GM12873 (cell line): ENCODE measurements at regions not wholly inside any gene's neighbourhood (a gene's known extent, or its start where the extent isn't known, plus 50 kb on each side); places are given as distances from the start of the nearest gene placed in this dataset.

Experiments
- TF ChIP-seq, protein P1 (sequence below): IDR thresholded peaks from 2 replicates; pipeline ENCODE4 v1.5.1; 2012; ENCODE audit warnings: low read depth, mild to moderate bottlenecking, moderate library complexity, low read length, control low read depth; ENCODE audit not compliant: insufficient read depth; ENCODE audit errors: missing control alignments

GRCh38 chr1:239803781-239804180, 287.9 kb upstream of the FMN2 start:
- TF ChIP-seq, protein P1, sequence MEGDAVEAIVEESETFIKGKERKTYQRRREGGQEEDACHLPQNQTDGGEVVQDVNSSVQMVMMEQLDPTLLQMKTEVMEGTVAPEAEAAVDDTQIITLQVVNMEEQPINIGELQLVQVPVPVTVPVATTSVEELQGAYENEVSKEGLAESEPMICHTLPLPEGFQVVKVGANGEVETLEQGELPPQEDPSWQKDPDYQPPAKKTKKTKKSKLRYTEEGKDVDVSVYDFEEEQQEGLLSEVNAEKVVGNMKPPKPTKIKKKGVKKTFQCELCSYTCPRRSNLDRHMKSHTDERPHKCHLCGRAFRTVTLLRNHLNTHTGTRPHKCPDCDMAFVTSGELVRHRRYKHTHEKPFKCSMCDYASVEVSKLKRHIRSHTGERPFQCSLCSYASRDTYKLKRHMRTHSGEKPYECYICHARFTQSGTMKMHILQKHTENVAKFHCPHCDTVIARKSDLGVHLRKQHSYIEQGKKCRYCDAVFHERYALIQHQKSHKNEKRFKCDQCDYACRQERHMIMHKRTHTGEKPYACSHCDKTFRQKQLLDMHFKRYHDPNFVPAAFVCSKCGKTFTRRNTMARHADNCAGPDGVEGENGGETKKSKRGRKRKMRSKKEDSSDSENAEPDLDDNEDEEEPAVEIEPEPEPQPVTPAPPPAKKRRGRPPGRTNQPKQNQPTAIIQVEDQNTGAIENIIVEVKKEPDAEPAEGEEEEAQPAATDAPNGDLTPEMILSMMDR, result no peak

DNA sequence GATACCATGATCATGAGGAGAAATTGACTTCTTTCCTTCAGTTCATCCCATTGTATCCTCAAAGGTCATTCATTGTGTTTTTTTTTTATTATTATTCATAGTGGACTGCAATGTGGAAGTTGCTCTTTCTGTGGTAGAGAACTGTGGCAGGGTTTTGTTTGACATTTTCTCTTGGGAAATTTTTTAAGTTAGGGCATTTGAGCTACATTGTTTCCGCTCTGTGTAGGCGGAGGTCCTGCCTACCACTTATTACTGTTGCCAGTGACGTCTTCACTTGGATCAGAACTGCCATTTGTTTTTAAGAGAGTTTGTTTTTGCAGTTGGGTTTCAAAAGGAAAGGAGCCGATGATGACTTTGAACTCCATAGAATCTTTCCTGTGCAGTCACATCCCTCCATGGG, 287.4 kb upstream of the FMN2 start:
- TF ChIP-seq, protein P1, result no peak

GRCh38 chr1:239805042-239805441, 286.6 kb upstream of the FMN2 start:
- TF ChIP-seq, protein P1, result no peak

DNA sequence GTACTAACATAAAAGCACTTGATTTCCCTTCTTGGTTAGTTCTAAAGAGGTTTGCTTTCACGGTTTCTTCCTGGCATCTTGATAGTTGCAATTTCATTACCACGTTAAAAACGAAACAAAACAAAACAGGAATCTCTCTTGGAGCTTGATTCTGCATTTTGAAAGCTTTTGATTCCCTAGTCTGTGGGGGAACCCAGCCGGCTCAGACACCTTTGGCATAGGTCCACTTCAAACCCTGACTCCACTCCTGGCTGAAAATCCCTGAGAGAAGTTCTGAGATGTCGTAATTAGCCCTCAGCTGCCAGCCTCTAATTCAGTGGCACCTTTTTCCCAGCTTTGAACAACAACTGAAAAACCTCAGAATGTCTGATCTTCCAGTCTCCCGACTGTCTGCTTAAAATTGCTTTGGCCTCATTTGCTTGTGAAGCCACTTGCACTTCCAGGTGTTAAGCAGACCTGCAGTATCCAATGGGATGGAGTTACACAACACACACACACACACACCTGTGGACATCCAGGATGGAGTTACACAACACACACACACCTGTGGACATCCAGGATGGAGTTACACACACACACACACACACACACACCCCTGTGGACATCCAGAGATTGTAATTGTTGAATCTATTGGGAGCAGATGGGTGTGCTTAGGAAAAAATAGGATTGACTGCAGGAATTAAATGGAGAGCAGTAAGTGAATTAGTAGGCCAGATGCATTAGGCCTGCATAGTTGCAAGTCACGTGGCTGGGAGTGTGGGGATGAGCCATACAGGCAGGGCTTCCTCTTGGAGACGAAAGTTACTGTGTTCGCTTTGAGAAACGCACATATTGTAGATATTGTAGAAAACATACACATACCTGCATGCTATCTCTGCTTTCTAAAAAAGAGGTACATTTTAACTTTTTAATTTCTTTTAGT, 285.6 kb upstream of the FMN2 start:
- TF ChIP-seq, protein P1, result no peak

DNA sequence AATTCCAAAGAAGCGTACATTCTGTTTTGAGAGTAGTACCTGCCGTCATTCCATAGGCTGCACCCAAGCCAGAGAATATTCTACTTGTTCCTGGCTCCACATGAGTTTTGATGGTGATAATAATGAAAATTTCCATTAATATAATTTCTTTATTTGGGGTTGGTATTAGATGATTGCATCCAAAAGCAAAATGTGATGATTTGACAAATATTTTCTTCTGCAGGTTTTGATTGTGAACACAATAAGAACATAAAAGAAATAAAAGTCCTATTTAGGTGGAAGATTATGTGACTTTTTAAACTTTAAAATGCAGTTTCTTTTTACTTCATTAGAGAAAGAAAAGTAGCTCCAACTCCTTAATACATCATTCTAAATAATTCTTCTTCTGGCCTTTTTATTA, 284.8 kb upstream of the FMN2 start:
- TF ChIP-seq, protein P1, result no peak

DNA sequence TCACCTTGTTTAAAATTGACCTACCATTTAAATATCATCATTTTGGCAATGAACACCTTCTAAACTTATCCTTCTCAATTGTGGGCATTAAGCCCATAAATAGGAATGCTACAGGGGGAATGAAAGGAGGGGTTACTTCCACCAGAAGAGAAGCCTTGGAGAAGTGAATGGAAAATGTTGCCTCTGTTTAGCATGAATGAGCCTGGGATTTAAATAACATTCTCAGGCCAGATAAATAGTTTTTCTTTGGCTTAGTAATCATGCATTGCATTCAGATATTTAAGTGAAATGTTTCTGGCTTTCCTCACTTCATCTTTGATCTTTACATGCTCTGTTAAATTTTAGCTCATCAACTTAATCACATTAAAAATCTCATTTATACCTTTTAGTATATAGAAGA, 284.3 kb upstream of the FMN2 start:
- TF ChIP-seq, protein P1, result no peak

- TF ChIP-seq, protein P1, result no peak
These were observed 281.6 kb upstream of the FMN2 start for GRCh38 chr1:239810061-239810481.
